ENCODE measurements at regions not wholly inside any gene's neighbourhood (a gene's known extent, or its start where the extent isn't known, plus 50 kb on each side); places are given as distances from the start of the nearest gene placed in this dataset.

DNA sequence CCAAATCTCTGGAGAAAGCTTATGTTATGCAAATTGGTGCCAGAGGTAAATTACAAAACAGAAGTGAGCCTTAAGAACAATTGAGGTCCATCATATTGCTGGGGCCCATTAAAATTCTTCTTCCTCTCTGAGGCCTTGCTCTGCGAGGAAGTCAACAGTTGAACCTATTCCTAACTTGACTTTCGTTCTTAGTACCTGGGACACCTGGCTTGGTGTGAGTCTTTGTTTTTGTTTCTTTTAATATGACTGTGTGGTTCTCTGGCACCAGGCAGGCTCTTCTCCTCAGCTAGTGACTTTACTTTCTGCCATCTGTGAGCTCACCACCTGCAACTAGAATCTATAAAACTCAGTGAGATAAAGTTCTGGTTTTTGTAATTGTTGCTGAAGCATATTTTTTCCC, 120.4 kb downstream of the CBLN1 start:
- DNase-seq: no peak
- Mint-ChIP-seq H3K4me1 (ENCODE audit: low read depth, unreplicated experiment) (no peaks in the 10 kb centered on the region), H3K4me3 (ENCODE audit: unreplicated experiment) (no peak overlapping the region)

GRCh38 chr16:49158029-49158642, 123.5 kb downstream of the CBLN1 start:
- Mint-ChIP-seq H3K4me1 (ENCODE audit: low read depth, unreplicated experiment) (no peaks in the 10 kb centered on the region), H3K36me3 (ENCODE audit: unreplicated experiment) (no peaks in the 10 kb centered on the region), H3K9me3 (ENCODE audit: unreplicated experiment) (no peaks in the 10 kb centered on the region), H3K27me3 (ENCODE audit: unreplicated experiment) (no peaks in the 10 kb centered on the region), H3K4me3 (ENCODE audit: unreplicated experiment) (no peak overlapping the region), H3K27ac (ENCODE audit: unreplicated experiment) (no peak overlapping the region)
- TF ChIP-seq CTCF (IDR thresholded peaks at IDR 0.05; ENCODE audit: partially characterized antibody, unreplicated experiment): no peak
- no peak for DNase-seq

More for the DNA sequence above, 120.4 kb downstream of the CBLN1 start:
- no peak for TF ChIP-seq CTCF (IDR thresholded peaks at IDR 0.05; ENCODE audit: partially characterized antibody, unreplicated experiment)
- H3K27ac Mint-ChIP-seq (ENCODE audit: unreplicated experiment): no peak overlapping the region
- no peaks in the 10 kb centered on the region for H3K27me3 Mint-ChIP-seq (ENCODE audit: unreplicated experiment)
- no peaks in the 10 kb centered on the region for H3K36me3 Mint-ChIP-seq (ENCODE audit: unreplicated experiment)
- no peaks in the 10 kb centered on the region for H3K9me3 Mint-ChIP-seq (ENCODE audit: unreplicated experiment)

- Mint-ChIP-seq H3K27ac (ENCODE audit: unreplicated experiment) (no peak overlapping the region), H3K4me1 (ENCODE audit: low read depth, unreplicated experiment) (peaks cover 6% of the 10 kb centered on the region), H3K4me3 (ENCODE audit: unreplicated experiment) (no peak overlapping the region), H3K36me3 (ENCODE audit: unreplicated experiment) (no peaks in the 10 kb centered on the region), H3K27me3 (ENCODE audit: unreplicated experiment) (no peaks in the 10 kb centered on the region), H3K9me3 (ENCODE audit: unreplicated experiment) (peaks cover 4% of the 10 kb centered on the region)
- no peak for TF ChIP-seq CTCF (IDR thresholded peaks at IDR 0.05; ENCODE audit: partially characterized antibody, unreplicated experiment)
- peak; percentile 29 for DNase-seq
Observed at GRCh38 chr16:49150341-49150740, 131.3 kb downstream of the CBLN1 start.

GRCh38 chr16:49148410-49148809, 133.2 kb downstream of the CBLN1 start:
- H3K27ac Mint-ChIP-seq (ENCODE audit: unreplicated experiment): no peak overlapping the region
- peaks cover 6% of the 10 kb centered on the region for H3K4me1 Mint-ChIP-seq (ENCODE audit: low read depth, unreplicated experiment)

More at GRCh38 chr16:49148410-49148809, 133.2 kb downstream of the CBLN1 start:
- H3K4me3 Mint-ChIP-seq (ENCODE audit: unreplicated experiment): no peak overlapping the region
- H3K9me3 Mint-ChIP-seq (ENCODE audit: unreplicated experiment): peaks cover 4% of the 10 kb centered on the region
- no peaks in the 10 kb centered on the region for H3K36me3 Mint-ChIP-seq (ENCODE audit: unreplicated experiment)
- no peak for TF ChIP-seq CTCF (IDR thresholded peaks at IDR 0.05; ENCODE audit: partially characterized antibody, unreplicated experiment)
- no peak for DNase-seq
- H3K27me3 Mint-ChIP-seq (ENCODE audit: unreplicated experiment): no peaks in the 10 kb centered on the region

Measured in glutamatergic neuron (in vitro differentiated cells).